GM13976 (cell line): ENCODE measurements at regions not wholly inside any gene's neighbourhood (a gene's known extent, or its start where the extent isn't known, plus 50 kb on each side); places are given as distances from the start of the nearest gene placed in this dataset.

Source experiments
- DNase-seq: peaks from one replicate; pipeline ENCODE4 v3.0.0; 2012; ENCODE audit warnings: low spot score
- CTCF ChIP-seq: IDR thresholded peaks from 2 replicates; pipeline ENCODE4 v1.5.1; 2012; ENCODE audit warnings: borderline replicate concordance, mild to moderate bottlenecking; ENCODE audit not compliant: insufficient read depth; ENCODE audit errors: extremely low read depth, missing control alignments, control extremely low read depth
- in situ Hi-C: fragments of 300-500 bp; cut with MboI; formaldehyde crosslinking; loops from one replicate; pipeline ENCODE4 v1.12.0; 2022; ENCODE audit warnings: low sequenced_read_pairs, mixed read lengths, inconsistent platforms; ENCODE audit not compliant: unreplicated experiment

GRCh38 chr2:75268112-75268511 lies 68.8 kb upstream of the TACR1 start:
- DNase-seq: no peak
- no peak for TF ChIP-seq CTCF
- in situ Hi-C loops: no loop called here

GRCh38 chr2:75261923-75262322 lies 62.6 kb upstream of the TACR1 start:
- no peak for DNase-seq
- in situ Hi-C loops: no loop called here
- no peak for TF ChIP-seq CTCF

GRCh38 chr2:75260946-75261345 lies 61.6 kb upstream of the TACR1 start:
- in situ Hi-C loops: no loop called here
- DNase-seq: no peak
- TF ChIP-seq CTCF: no peak

- in situ Hi-C loops: no loop called here
- no peak for DNase-seq
- no peak for TF ChIP-seq CTCF
These were observed 59.3 kb upstream of the TACR1 start for GRCh38 chr2:75258620-75259019.

- in situ Hi-C loops: no loop called here
These were observed 57.2 kb upstream of the TACR1 start for GRCh38 chr2:75256485-75256884.

GRCh38 chr2:75253526-75253925 lies 54.2 kb upstream of the TACR1 start:
- in situ Hi-C loops: no loop called here

More at GRCh38 chr2:75256485-75256884, 57.2 kb upstream of the TACR1 start:
- no peak for DNase-seq
- TF ChIP-seq CTCF: no peak

More at GRCh38 chr2:75253526-75253925, 54.2 kb upstream of the TACR1 start:
- DNase-seq: no peak
- TF ChIP-seq CTCF: no peak
